Upper lobe of left lung (tissue), 6 donors: ENCODE measurements at regions not wholly inside any gene's neighbourhood (a gene's known extent, or its start where the extent isn't known, plus 50 kb on each side); places are given as distances from the start of the nearest gene placed in this dataset.

Experiments
- ATAC-seq, 2 donors: fragments of 200-7000 bp; cut with Tn5 transposase; one replicate each; pipeline ENCODE4 v1.9.1; 2022; ENCODE audit warnings: mild to moderate bottlenecking in 2 of 2, moderate library complexity in 2 of 2; ENCODE audit not compliant: low FRiP score in 2 of 2
- DNase-seq, 2 donors: peaks; one replicate each; pipeline ENCODE4 v3.0.0-alpha.2; 2019 to 2020
- H3K27ac ChIP-seq, 4 donors: fragments of 200-600 bp; sonication (generic); one replicate each; pipeline ENCODE4 v1.5.1; 2016 to 2019
- H3K27me3 ChIP-seq, 4 donors: fragments of 200-600 bp; sonication (generic); one replicate each; pipeline ENCODE4 v1.5.1; 2017 to 2019
- H3K36me3 ChIP-seq, 4 donors: fragments of 200-600 bp; sonication (generic); one replicate each; pipeline ENCODE4 v1.5.1; 2016 to 2019
- H3K4me1 ChIP-seq, 4 donors: fragments of 200-600 bp; sonication (generic); one replicate each; pipeline ENCODE4 v1.5.1; 2018 to 2019
- H3K4me3 ChIP-seq, 4 donors: fragments of 200-600 bp; sonication (generic); one replicate each; pipeline ENCODE4 v1.5.1; 2017 to 2019; ENCODE audit warnings: mild to moderate bottlenecking in 2 of 4, moderate library complexity in 1 of 4
- H3K9me3 ChIP-seq, 4 donors: fragments of 200-600 bp; sonication (generic); one replicate each; pipeline ENCODE4 v1.5.1; 2018 to 2019
- EP300 ChIP-seq, 4 donors: sonication (generic); formaldehyde crosslinking; IDR thresholded peaks; one replicate each; pipeline ENCODE4 v1.5.1; 2017; ENCODE audit warnings: antibody characterized with exemption in 4 of 4, control low read depth in 2 of 4
- POLR2A ChIP-seq, 4 donors: fragments of 450-650 bp; IDR thresholded peaks; one replicate each; pipeline ENCODE4 v1.5.1; 2016 to 2017; ENCODE audit warnings: antibody characterized with exemption in 4 of 4, mild to moderate bottlenecking in 2 of 4
- POLR2AphosphoS5 ChIP-seq, 2 donors: sonication (generic); formaldehyde crosslinking; IDR thresholded peaks; one replicate each; pipeline ENCODE4 v1.5.1; 2017; ENCODE audit warnings: antibody characterized with exemption in 2 of 2
- WGBS, 2 donors: methylation state at CpG; one replicate each; pipeline ENCODE4 v1.1.5; 2017 to 2018; 5-methylcytosine and 5-hydroxymethylcytosine counted together
- TF ChIP-seq, protein P1 (sequence below), 6 experiments: fragments of 450-650 bp in 4 of 6; fragments of 200-600 bp in 2 of 6; sonication (generic) in 2 of 6; IDR thresholded peaks; one replicate each; pipeline ENCODE4 v1.5.1; 2016 to 2019; ENCODE audit warnings: antibody characterized with exemption in 6 of 6
- donor health status: DM: no; HTN: no; CAD: no; lungs with moderate emphysema.
- donor health status: DM: no; HTN: yes; CAD: no; lungs with severe emphysema.

DNA sequence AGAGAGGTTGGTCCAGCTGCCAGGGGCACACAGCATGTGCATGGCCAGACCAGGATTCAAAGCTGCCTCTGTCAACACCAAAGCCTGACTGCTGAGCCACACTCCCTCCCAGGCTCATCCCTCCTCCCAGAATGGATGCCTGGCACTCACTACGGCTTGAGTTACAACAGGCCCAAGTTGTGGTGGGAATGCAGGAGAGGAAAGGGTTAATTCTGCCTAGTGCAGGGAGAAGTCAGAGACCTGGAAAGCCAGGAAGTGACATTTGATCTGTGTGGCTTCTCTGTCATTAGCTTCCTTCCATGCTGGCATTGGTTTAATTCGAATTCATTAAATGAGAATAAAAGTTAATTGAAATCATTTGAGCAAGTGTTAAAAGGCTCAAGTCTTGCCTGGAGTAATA lies 150.0 kb downstream of the NSG2 start:
- Histone ChIP-seq H3K4me3 (no peak overlapping the region), H3K36me3 (no peaks in the 10 kb centered on the region), H3K27ac (no peak overlapping the region), H3K9me3 (no peaks in the 10 kb centered on the region), H3K4me1 (no peaks in the 10 kb centered on the region), H3K27me3 (no peaks in the 10 kb centered on the region)
- ATAC-seq, result no peak
- TF ChIP-seq POLR2AphosphoS5 (IDR thresholded peaks at IDR 0.05) (no peak), POLR2A (IDR thresholded peaks at IDR 0.05) (no peak), EP300 (IDR thresholded peaks at IDR 0.05) (no peak)
- TF ChIP-seq, protein P1, sequence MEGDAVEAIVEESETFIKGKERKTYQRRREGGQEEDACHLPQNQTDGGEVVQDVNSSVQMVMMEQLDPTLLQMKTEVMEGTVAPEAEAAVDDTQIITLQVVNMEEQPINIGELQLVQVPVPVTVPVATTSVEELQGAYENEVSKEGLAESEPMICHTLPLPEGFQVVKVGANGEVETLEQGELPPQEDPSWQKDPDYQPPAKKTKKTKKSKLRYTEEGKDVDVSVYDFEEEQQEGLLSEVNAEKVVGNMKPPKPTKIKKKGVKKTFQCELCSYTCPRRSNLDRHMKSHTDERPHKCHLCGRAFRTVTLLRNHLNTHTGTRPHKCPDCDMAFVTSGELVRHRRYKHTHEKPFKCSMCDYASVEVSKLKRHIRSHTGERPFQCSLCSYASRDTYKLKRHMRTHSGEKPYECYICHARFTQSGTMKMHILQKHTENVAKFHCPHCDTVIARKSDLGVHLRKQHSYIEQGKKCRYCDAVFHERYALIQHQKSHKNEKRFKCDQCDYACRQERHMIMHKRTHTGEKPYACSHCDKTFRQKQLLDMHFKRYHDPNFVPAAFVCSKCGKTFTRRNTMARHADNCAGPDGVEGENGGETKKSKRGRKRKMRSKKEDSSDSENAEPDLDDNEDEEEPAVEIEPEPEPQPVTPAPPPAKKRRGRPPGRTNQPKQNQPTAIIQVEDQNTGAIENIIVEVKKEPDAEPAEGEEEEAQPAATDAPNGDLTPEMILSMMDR (IDR thresholded peaks at IDR 0.05), result no peak
- 50 to 53% methylated on average over 2 of the region's 2 CpGs for WGBS, 2 donors
- no peak for DNase-seq

DNA sequence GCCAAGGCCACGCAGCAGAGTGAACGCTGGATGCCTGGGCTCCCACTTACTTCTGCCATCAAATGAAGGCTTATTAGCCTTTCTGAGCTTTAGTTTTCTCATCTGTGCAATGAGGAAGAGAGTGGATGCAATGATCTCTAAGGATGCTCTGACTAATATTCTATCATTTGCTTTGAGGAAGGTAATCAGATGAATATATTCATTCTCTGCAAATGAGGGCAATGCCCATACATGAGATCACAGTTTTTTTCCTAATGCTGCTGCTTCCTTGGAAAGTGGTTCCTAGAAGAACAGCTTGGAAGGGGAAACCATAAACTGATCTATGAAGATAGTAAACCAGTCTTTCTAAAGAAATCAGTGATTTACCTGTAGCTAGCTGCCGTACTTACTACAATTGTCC lies 152.4 kb downstream of the NSG2 start:
- H3K9me3 ChIP-seq, result no peaks in the 10 kb centered on the region
- WGBS, 2 donors, result 90 to 93% methylated on average over 3 of the region's 3 CpGs
- no peaks in the 10 kb centered on the region for H3K36me3 ChIP-seq
- ATAC-seq (no peak), DNase-seq (no peak)
- H3K4me3 ChIP-seq, result no peak overlapping the region
- no peaks in the 10 kb centered on the region for H3K4me1 ChIP-seq
- H3K27ac ChIP-seq, result no peak overlapping the region
- H3K27me3 ChIP-seq, result no peaks in the 10 kb centered on the region
- TF ChIP-seq POLR2AphosphoS5 (IDR thresholded peaks at IDR 0.05), result no peak
- TF ChIP-seq EP300 (IDR thresholded peaks at IDR 0.05), result no peak
- TF ChIP-seq, protein P1 (IDR thresholded peaks at IDR 0.05), result no peak
- no peak for TF ChIP-seq POLR2A (IDR thresholded peaks at IDR 0.05)

DNA sequence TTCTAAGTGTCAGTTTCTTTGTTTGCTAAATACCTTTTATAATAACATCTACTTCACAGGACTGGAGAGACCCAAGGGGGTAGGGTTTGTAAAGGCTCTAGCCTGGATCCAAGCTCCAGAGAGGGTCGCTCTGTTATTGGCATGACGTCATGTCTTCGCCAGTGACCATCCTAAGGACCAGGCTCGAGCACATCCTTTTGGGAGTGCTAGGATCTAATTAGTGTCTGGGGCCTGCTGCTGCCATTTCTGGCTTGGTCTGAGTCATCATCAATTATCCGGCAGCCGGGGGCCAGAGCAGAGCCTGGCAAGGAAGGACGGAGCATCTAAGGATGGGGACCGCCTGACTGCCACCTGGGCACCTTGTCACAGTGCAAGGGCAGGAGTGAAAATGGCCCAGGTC lies 153.0 kb downstream of the NSG2 start:
- no peaks in the 10 kb centered on the region for H3K27me3 ChIP-seq
- no peaks in the 10 kb centered on the region for H3K9me3 ChIP-seq
- no peaks in the 10 kb centered on the region for H3K36me3 ChIP-seq
- DNase-seq (no peak), ATAC-seq (no peak)
- 84 to 94% methylated on average over 4 to 8 of the region's 8 CpGs for WGBS, 2 donors
- H3K4me1 ChIP-seq, result no peaks in the 10 kb centered on the region
- TF ChIP-seq POLR2AphosphoS5 (IDR thresholded peaks at IDR 0.05) (no peak), POLR2A (IDR thresholded peaks at IDR 0.05) (no peak), EP300 (IDR thresholded peaks at IDR 0.05) (no peak)
- TF ChIP-seq, protein P1 (IDR thresholded peaks at IDR 0.05), result no peak
- no peak overlapping the region for H3K27ac ChIP-seq
- H3K4me3 ChIP-seq, result no peak overlapping the region

- TF ChIP-seq, protein P1 (IDR thresholded peaks at IDR 0.05), result no peak
- TF ChIP-seq POLR2AphosphoS5 (IDR thresholded peaks at IDR 0.05) (no peak), POLR2A (IDR thresholded peaks at IDR 0.05) (no peak), EP300 (IDR thresholded peaks at IDR 0.05) (no peak)
- Histone ChIP-seq H3K4me1 (no peaks in the 10 kb centered on the region), H3K4me3 (no peak overlapping the region), H3K36me3 (no peaks in the 10 kb centered on the region), H3K27ac (no peak overlapping the region), H3K9me3 (no peaks in the 10 kb centered on the region), H3K27me3 (no peaks in the 10 kb centered on the region)
- WGBS, 2 donors, result 85 to 86% methylated on average over 6 of the region's 6 CpGs
- DNase-seq, result no peak
- no peak for ATAC-seq
Observed at GRCh38 chr5:174202996-174203395, 157.5 kb downstream of the NSG2 start.

GRCh38 chr5:174204535-174205313 lies 159.2 kb downstream of the NSG2 start:
- H3K4me1 ChIP-seq, result no peaks in the 10 kb centered on the region
- no peak overlapping the region for H3K27ac ChIP-seq
- H3K36me3 ChIP-seq, result no peaks in the 10 kb centered on the region
- 49 to 55% methylated on average over 9 of the region's 9 CpGs for WGBS, 2 donors
- ATAC-seq (no peak), DNase-seq (no peak)
- no peak overlapping the region for H3K4me3 ChIP-seq
- no peak for TF ChIP-seq POLR2AphosphoS5 (IDR thresholded peaks at IDR 0.05)
- no peaks in the 10 kb centered on the region for H3K27me3 ChIP-seq
- no peaks in the 10 kb centered on the region for H3K9me3 ChIP-seq
